ENCODE measurements at regions not wholly inside any gene's neighbourhood (a gene's known extent, or its start where the extent isn't known, plus 50 kb on each side); places are given as distances from the start of the nearest gene placed in this dataset.
"Not testable (repeated sequence)": the region's sequence is repeated elsewhere in the genome, so short reads cannot be mapped to it uniquely, and the experiment has no call there.

DNA sequence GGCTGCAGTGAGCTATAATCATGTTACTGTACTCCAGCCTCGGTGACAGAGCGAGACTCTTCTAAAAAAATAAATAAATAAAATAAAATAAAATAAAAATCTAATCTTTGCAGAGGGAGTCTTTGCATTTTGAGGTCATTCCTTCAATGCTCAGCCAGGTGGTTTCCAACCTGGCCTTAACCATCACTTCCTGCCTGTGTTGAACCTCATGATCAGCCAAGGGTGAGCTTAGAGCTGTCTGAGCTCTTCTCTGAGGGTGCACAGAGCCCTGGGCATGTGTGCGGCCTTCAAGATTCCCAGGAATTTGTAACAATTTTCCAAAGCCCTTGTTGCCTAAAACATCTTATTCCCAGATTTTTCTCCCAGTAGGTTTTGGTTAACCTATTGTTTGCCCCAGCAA is 94.3 kb downstream of the KCNJ12 start:
- not testable (repeated sequence) for DNase-seq (ENCODE audit: insufficient read length, low spot score); FAIRE-seq

DNA sequence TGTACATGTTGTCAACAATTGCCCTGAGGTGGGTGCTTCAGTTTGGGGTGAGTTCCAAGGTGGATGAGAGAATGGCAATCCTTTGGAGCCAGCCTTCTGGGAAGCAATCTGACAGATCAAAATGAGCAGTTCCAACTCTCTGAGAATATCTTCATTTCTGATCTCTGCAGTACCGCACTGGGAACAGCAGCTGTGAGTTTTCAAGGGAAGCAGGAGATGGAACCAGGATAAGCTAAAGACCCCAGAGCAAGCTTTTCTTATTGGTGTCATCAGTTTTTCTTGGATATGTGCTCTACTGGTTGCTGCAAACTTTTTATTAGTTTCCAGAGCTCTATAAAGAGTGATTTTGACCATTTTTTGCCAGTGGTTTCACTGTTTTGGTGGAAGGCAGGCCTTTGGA is 94.7 kb downstream of the KCNJ12 start:
- FAIRE-seq (no peak), DNase-seq (ENCODE audit: insufficient read length, low spot score) (no peak)
- TF ChIP-seq SPI1 (IDR thresholded peaks at IDR 0.05; ENCODE audit: low read depth, low read length) (no peak), TAF1 (IDR thresholded peaks at IDR 0.05; ENCODE audit: low read depth, low read length) (no peak), POU2F2 (IDR thresholded peaks at IDR 0.05; ENCODE audit: low read depth, low read length) (no peak), POLR2A (IDR thresholded peaks at IDR 0.05; ENCODE audit: low read depth, low read length) (no peak), POLR2AphosphoS5 (IDR thresholded peaks at IDR 0.05; ENCODE audit: low read depth, low read length) (no peak)

DNA sequence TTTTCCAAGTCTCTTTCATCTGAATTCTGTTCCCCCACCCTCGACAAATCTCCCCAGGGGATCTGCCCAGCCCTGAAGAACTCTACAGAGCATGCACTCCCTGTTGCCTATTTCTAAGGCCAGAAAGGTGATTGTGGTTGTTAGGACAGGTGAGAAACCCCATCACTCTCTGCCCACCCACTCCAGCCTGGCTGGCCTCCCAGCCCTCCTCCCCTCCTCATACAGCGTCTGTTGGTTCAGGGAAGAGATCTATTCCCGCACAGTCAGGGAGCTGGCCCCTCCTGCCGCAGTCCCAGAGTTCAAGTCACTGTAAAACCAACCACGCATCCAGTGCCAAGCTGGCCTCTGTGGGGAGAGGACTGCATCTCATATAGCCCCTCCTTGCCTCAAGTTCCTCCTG is 98.7 kb downstream of the KCNJ12 start:
- FAIRE-seq (no peak), DNase-seq (ENCODE audit: insufficient read length, low spot score) (no peak)
- TF ChIP-seq TAF1 (IDR thresholded peaks at IDR 0.05; ENCODE audit: low read depth, low read length) (no peak), POU2F2 (IDR thresholded peaks at IDR 0.05; ENCODE audit: low read depth, low read length) (no peak), POLR2AphosphoS5 (IDR thresholded peaks at IDR 0.05; ENCODE audit: low read depth, low read length) (no peak), POLR2A (IDR thresholded peaks at IDR 0.05; ENCODE audit: low read depth, low read length) (no peak), PAX5 (IDR thresholded peaks at IDR 0.05; ENCODE audit: insufficient read depth, low read length, severe bottlenecking) (no peak), SPI1 (IDR thresholded peaks at IDR 0.05; ENCODE audit: low read depth, low read length) (no peak)

DNA sequence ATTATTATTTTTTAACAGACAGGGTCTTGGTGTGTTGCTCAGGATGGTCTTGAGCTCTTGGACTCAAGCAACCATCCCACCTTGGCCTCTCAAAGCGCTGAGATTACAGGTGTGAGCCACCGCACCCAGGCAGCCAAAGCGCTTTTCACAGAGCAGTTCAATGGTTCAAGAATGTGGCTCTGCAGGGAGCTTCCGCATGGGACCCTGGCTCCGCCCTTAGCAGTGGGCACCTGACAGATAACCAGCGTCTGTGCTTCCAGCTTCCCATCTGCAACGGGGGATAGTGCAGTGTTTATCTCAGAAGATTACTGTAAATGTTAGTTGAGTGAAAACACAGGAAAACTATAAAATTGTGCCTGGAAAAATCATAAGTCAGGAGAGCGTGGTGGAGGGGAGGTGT is 99.4 kb downstream of the KCNJ12 start:
- FAIRE-seq (no peak), DNase-seq (ENCODE audit: insufficient read length, low spot score) (no peak)
- TF ChIP-seq TAF1 (IDR thresholded peaks at IDR 0.05; ENCODE audit: low read depth, low read length), result no peak
- TF ChIP-seq POLR2AphosphoS5 (IDR thresholded peaks at IDR 0.05; ENCODE audit: low read depth, low read length), result no peak
- no peak for TF ChIP-seq SPI1 (IDR thresholded peaks at IDR 0.05; ENCODE audit: low read depth, low read length)
- TF ChIP-seq PAX5 (IDR thresholded peaks at IDR 0.05; ENCODE audit: insufficient read depth, low read length, severe bottlenecking), result no peak
- no peak for TF ChIP-seq POLR2A (IDR thresholded peaks at IDR 0.05; ENCODE audit: low read depth, low read length)
- no peak for TF ChIP-seq POU2F2 (IDR thresholded peaks at IDR 0.05; ENCODE audit: low read depth, low read length)

DNA sequence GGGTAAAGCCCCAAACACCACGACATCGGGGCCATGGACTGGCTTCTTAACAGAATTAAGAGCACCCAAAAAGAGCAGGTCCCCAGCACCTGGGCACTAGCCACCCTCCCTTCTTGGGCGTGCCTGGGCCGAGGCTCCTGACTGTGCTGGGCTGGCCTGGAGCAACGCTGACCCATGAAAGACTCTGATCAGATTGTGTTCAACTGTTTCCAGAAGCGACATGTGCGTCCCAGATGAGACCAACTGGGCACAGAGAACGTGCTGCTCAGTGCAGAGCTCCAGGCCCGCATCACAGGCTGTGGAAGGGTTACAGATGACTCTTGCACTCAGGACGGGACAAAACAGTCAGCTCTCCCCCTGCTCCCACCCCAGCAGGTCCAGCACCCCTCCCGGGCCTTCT is 100.7 kb downstream of the KCNJ12 start:
- FAIRE-seq (no peak), DNase-seq (ENCODE audit: insufficient read length, low spot score) (no peak)
- no peak for TF ChIP-seq POLR2AphosphoS5 (IDR thresholded peaks at IDR 0.05; ENCODE audit: low read depth, low read length)

DNA sequence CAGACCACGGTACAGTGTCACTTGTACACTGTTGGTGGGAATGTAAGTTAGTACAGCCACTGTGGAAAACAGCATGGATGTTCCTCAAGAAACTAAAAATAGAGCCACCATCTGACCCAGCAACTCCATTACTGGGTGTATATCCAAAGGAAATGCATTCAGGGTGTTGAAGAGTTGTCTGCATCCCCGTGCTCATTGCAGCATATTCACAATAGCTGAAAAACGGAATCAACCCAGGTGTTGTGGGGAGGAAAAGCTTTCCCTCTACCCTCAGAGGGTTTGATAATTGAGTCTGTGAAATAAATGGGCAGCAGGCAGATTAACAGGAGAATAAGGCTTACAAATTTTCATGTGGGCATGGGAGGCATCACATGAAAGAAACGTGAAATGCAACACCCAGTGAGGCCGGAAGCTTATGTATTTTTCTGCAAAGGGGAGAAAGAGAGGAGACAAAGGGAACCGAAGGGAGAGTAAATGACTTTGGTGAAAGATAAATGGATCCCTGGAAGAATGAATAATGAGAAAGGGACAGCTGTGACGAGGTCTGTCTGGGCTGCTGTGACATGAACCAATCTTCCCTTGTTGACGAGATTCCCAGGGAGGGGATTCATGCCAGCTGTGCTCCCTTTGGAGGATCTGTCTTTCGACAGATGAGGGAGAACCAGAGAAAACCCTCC is 106.2 kb downstream of the KCNJ12 start:
- TF ChIP-seq POLR2A (IDR thresholded peaks at IDR 0.05; ENCODE audit: low read depth, low read length), result no peak
- TF ChIP-seq SPI1 (IDR thresholded peaks at IDR 0.05; ENCODE audit: low read depth, low read length), result no peak
- no peak for TF ChIP-seq PAX5 (IDR thresholded peaks at IDR 0.05; ENCODE audit: insufficient read depth, low read length, severe bottlenecking)
- no peak for TF ChIP-seq TAF1 (IDR thresholded peaks at IDR 0.05; ENCODE audit: low read depth, low read length)
- TF ChIP-seq POU2F2 (IDR thresholded peaks at IDR 0.05; ENCODE audit: low read depth, low read length), result no peak
- TF ChIP-seq POLR2AphosphoS5 (IDR thresholded peaks at IDR 0.05; ENCODE audit: low read depth, low read length), result no peak
- DNase-seq (ENCODE audit: insufficient read length, low spot score) (no peak), FAIRE-seq (no peak)

DNA sequence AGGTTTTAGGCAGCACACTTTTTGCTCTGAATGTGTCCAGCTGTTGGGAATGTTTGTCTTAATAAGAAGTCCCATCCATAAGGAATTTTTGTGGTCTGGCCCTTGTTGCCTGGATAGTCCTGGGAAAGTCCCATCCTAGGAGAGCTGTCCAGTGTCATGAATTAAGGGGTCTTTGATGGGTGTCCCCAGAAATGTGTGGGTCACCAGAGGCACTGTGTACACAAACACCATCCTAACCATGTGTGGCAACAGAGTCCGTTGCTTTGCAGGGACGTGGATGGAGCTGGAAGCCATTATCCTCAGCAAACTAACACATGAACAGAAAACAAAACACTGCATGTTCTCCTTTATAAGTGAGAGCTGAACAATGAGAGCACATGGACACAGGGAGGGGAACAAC is 111.9 kb downstream of the KCNJ12 start:
- not testable (repeated sequence) for DNase-seq (ENCODE audit: insufficient read length, low spot score); FAIRE-seq

DNA sequence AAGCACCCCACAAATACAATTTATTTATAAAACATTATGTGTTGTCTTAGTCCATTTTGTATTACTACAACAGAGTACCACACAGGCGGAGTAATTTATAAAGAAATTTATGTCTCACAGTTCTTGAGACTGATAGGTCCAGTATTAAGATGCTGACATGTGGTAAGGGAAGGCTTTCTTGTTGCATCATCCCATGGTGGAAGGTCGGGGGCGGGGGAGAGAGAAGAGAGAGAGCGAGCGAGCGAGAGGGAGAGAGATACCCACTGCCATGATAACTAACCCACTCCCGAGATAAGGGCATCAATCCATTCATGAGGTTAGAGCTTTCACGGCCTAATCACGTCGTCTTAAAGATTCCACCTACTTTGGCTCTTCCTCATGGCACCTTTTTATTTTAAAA is 117.8 kb downstream of the KCNJ12 start:
- FAIRE-seq, result no peak
- DNase-seq (ENCODE audit: insufficient read length, low spot score), result no peak
- TF ChIP-seq POLR2AphosphoS5 (IDR thresholded peaks at IDR 0.05; ENCODE audit: low read depth, low read length), result no peak
- TF ChIP-seq TAF1 (IDR thresholded peaks at IDR 0.05; ENCODE audit: low read depth, low read length), result no peak
- no peak for TF ChIP-seq POU2F2 (IDR thresholded peaks at IDR 0.05; ENCODE audit: low read depth, low read length)
- no peak for TF ChIP-seq POLR2A (IDR thresholded peaks at IDR 0.05; ENCODE audit: low read depth, low read length)
- TF ChIP-seq SPI1 (IDR thresholded peaks at IDR 0.05; ENCODE audit: low read depth, low read length), result no peak
- no peak for TF ChIP-seq PAX5 (IDR thresholded peaks at IDR 0.05; ENCODE audit: insufficient read depth, low read length, severe bottlenecking)

DNA sequence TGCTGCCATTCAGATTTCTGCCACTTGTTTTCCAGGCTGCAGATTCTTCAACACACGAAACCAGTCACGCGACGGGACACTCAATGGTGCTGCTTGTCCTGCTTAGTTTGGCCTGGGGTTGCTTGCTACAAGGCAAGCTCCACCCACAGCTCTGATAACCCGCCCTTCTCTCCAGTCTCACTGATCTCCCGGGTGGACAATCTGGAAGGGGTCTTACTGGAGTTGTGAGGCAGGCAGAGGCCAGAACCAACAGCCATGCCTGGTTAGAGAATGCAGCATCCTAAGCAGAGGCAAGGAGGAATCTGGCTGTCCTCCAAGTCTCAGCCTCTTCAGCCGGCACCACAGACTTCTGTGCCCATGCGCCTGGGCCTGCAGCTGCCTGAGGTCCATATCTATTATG is 119.1 kb downstream of the KCNJ12 start:
- DNase-seq (ENCODE audit: insufficient read length, low spot score) (no peak), FAIRE-seq (no peak)

DNA sequence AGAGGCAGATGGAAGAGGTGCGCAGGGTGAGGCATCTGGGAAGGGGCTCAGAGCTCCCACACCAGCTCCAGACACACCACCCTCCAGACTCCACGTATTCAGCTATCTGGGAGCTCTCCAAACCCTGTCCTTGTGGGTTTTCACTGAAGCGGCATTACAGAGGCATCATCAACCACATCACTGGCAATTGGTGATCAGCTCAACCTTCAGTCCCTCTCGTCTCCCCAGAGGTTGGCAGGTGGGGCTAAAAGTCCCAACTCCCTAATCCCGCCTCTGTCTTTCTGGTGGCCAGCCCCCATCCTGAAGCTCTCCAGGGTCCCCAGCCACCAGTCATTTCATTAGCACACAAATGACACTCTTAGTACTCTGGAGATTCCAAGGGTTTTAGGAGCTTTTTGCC is 123.9 kb downstream of the KCNJ12 start:
- TF ChIP-seq POLR2AphosphoS5 (IDR thresholded peaks at IDR 0.05; ENCODE audit: low read depth, low read length) (no peak), PAX5 (IDR thresholded peaks at IDR 0.05; ENCODE audit: insufficient read depth, low read length, severe bottlenecking) (no peak), POU2F2 (IDR thresholded peaks at IDR 0.05; ENCODE audit: low read depth, low read length) (no peak), TAF1 (IDR thresholded peaks at IDR 0.05; ENCODE audit: low read depth, low read length) (no peak), SPI1 (IDR thresholded peaks at IDR 0.05; ENCODE audit: low read depth, low read length) (no peak), POLR2A (IDR thresholded peaks at IDR 0.05; ENCODE audit: low read depth, low read length) (no peak)
- no peak for DNase-seq (ENCODE audit: insufficient read length, low spot score)
- no peak for FAIRE-seq

More for the DNA sequence above, 119.1 kb downstream of the KCNJ12 start:
- TF ChIP-seq SPI1 (IDR thresholded peaks at IDR 0.05; ENCODE audit: low read depth, low read length) (no peak), POU2F2 (IDR thresholded peaks at IDR 0.05; ENCODE audit: low read depth, low read length) (no peak), PAX5 (IDR thresholded peaks at IDR 0.05; ENCODE audit: insufficient read depth, low read length, severe bottlenecking) (no peak), TAF1 (IDR thresholded peaks at IDR 0.05; ENCODE audit: low read depth, low read length) (no peak), POLR2A (IDR thresholded peaks at IDR 0.05; ENCODE audit: low read depth, low read length) (no peak), POLR2AphosphoS5 (IDR thresholded peaks at IDR 0.05; ENCODE audit: low read depth, low read length) (no peak)

DNA sequence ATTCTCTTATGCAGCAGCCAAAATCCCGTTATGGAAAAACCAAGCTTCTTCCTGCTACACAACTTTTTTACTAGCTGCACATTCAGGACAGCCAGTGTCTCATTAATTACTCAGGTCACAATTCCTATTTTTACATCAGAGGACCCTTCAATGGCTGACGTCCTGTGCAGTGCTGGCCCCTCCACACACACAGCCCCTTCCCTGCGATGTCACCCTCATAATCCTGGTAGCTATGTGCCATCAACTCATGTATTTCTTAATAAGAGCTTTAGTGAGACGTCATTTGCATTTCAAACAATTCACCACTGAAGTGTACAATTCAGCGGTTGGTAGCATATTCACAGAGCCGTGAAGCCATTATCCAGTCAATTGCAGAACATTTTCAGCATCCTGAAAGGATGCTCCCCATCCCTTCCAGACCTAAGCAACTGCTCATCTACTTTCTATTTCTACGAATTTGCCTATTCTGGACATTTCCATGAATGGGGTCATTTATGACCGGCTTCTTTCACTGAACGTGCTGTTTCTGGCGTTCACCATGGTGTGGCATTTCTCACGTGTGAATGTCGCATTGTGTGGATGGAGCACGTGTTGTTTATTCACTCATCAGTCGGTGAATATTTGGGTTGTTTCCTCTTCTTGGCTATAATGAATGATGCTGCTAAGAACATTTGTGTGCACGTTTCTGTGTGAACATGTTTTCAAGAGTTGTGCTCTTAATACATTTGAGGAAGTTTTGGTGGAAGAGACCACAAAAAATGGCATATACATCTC is 126.0 kb downstream of the KCNJ12 start:
- not testable (repeated sequence) for FAIRE-seq; DNase-seq (ENCODE audit: insufficient read length, low spot score)
